ENCODE measurements at regions not wholly inside any gene's neighbourhood (a gene's known extent, or its start where the extent isn't known, plus 50 kb on each side); places are given as distances from the start of the nearest gene placed in this dataset.

DNA sequence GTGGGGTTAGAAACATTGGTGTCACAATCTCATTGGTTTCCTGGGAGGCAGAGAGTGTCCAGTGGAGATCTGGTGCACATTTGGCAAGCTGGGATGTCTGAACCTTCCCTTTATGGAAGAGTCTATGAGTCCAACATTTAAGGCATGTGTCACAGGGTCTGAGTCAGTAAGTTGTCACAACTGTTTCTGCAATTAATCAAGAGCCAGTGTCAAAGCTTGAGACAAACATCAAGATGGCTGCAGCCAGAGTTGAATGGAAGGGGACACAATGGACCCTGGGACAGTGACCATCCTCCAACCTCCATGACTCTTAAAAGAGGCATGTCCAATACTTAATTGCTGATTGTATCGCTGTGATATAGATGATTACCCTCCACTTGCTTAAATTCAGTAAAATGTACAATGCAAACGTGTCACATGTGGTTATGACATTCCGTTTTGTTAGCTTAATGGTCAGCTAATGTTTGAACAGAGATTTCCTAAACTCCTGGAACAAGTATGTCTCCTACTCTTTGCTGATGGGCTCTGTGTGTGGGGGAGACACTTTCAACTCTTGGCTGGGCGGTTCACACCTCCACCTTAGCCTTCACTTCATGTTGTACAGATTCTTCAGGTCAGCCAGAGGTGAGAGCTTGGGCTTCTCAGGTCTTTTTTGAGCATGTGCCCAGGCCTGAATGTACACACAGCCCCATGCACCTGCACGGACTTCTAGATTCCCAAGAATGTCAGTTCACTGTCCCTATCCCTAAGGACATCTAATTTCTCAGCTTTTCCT lies 79.9 kb upstream of the PRR23E start:
- Histone ChIP-seq H3K27ac (ENCODE audit: poor library complexity, severe bottlenecking) (no peak overlapping the region), H3K36me3 (ENCODE audit: low read depth) (no peaks in the 10 kb centered on the region), H3K4me3 (ENCODE audit: severe bottlenecking) (no peak overlapping the region), H3K4me1 (ENCODE audit: insufficient read depth, poor library complexity, severe bottlenecking) (no peaks in the 10 kb centered on the region), H3K27me3 (ENCODE audit: insufficient read depth, poor library complexity, severe bottlenecking) (no peaks in the 10 kb centered on the region), H3K9me3 (ENCODE audit: severe bottlenecking) (no peaks in the 10 kb centered on the region)
- no peak for DNase-seq (ENCODE audit: low spot score)
- ATAC-seq (ENCODE audit: low read depth) = no peak
- TF ChIP-seq, protein P1, sequence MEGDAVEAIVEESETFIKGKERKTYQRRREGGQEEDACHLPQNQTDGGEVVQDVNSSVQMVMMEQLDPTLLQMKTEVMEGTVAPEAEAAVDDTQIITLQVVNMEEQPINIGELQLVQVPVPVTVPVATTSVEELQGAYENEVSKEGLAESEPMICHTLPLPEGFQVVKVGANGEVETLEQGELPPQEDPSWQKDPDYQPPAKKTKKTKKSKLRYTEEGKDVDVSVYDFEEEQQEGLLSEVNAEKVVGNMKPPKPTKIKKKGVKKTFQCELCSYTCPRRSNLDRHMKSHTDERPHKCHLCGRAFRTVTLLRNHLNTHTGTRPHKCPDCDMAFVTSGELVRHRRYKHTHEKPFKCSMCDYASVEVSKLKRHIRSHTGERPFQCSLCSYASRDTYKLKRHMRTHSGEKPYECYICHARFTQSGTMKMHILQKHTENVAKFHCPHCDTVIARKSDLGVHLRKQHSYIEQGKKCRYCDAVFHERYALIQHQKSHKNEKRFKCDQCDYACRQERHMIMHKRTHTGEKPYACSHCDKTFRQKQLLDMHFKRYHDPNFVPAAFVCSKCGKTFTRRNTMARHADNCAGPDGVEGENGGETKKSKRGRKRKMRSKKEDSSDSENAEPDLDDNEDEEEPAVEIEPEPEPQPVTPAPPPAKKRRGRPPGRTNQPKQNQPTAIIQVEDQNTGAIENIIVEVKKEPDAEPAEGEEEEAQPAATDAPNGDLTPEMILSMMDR (IDR thresholded peaks at IDR 0.05; ENCODE audit: poor library complexity, severe bottlenecking) = no peak

DNA sequence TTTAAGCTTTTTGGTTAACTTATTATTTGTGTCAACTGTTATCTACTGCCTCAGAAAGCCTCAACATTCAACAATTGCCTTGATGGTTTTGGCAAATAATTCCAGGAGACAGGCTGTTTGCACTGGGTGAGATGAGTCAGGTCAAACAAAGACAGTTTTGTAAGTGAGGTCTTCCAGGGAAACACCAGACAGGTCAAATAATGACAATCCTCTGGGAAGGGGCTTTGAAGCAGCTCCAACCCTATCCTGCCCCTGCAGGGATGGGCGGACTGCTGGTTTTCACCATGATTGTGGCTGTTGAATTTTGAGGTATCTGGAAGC lies 79.4 kb upstream of the PRR23E start:
- TF ChIP-seq, protein P1 (IDR thresholded peaks at IDR 0.05; ENCODE audit: poor library complexity, severe bottlenecking) = no peak
- DNase-seq (ENCODE audit: low spot score) (no peak), ATAC-seq (ENCODE audit: low read depth) (no peak)
- no peaks in the 10 kb centered on the region for H3K36me3 ChIP-seq (ENCODE audit: low read depth)
- H3K4me3 ChIP-seq (ENCODE audit: severe bottlenecking) = no peak overlapping the region
- no peaks in the 10 kb centered on the region for H3K27me3 ChIP-seq (ENCODE audit: insufficient read depth, poor library complexity, severe bottlenecking)
- no peaks in the 10 kb centered on the region for H3K9me3 ChIP-seq (ENCODE audit: severe bottlenecking)
- no peak overlapping the region for H3K27ac ChIP-seq (ENCODE audit: poor library complexity, severe bottlenecking)
- no peaks in the 10 kb centered on the region for H3K4me1 ChIP-seq (ENCODE audit: insufficient read depth, poor library complexity, severe bottlenecking)

DNA sequence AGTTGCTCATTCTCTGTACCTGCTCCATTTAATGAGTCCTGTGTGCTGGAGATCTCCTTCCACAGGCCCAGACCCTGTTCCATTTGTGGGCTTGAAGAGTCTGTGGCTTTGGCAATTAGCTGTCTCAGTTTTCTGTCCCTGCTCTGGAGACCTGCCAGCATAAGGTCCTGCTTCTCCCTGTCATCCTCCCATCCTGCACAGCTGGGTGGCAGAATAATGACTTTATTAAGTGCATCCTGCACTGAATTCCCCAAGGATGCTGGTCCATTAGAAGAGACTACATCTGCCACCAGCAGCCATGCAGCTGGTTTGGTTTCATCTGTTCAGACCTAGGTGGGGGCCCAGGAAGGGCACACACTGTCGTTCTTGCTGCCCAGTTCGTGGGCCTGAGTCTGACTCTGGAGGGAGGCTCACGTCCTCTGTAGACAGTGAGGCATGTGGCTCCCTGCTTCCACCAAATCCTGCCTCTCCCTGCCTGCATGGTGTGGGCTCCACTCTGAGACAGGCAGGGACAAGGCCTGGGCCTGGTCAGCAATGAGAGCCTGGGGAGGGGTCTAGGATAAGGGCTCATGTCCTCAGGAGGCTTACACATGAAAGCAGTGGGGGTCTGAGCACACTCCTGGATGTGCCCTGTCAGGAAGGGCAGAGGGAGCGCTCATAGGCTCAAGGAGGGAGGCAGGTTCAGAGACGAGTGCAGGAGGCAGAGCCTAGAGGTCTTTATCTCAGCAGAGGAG lies 78.4 kb upstream of the PRR23E start:
- Histone ChIP-seq H3K4me1 (ENCODE audit: insufficient read depth, poor library complexity, severe bottlenecking) (no peaks in the 10 kb centered on the region), H3K27me3 (ENCODE audit: insufficient read depth, poor library complexity, severe bottlenecking) (no peaks in the 10 kb centered on the region), H3K9me3 (ENCODE audit: severe bottlenecking) (no peaks in the 10 kb centered on the region), H3K4me3 (ENCODE audit: severe bottlenecking) (no peak overlapping the region), H3K27ac (ENCODE audit: poor library complexity, severe bottlenecking) (no peak overlapping the region), H3K36me3 (ENCODE audit: low read depth) (no peaks in the 10 kb centered on the region)
- ATAC-seq (ENCODE audit: low read depth) = no peak
- TF ChIP-seq, protein P1 (IDR thresholded peaks at IDR 0.05; ENCODE audit: poor library complexity, severe bottlenecking) = no peak
- DNase-seq (ENCODE audit: low spot score) = no peak

DNA sequence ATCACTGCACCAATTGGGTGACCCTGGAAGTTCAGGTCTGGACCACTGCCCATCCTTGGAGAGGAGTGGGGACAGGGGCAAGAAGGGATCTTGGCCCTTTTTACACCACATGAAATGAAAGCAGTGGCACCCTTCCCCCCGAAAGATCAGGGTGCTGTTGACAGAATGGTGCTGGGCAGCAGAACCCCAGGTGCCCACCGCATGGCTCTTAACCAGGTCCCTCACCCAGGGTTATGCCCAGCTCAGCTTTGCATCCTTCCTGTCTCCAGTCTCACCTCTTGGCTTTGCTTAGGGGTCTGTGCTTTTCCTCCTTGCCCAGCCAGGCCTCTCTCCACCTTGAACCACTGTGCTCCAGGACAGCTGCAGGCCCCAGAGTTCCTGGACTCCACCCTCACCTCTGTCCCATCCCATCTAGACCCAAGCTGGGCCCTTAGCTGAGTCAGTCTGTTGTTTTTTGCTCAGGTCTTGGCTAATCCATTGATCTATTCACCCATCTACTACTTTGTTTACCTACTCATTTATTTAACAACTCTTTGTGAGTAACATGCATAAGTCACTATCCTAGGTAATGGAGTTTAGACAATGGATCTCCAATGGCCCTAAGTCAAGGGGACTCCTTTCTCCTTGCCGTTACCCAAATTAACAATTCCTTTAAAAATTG lies 77.1 kb upstream of the PRR23E start:
- Histone ChIP-seq H3K4me3 (ENCODE audit: severe bottlenecking) (no peak overlapping the region), H3K36me3 (ENCODE audit: low read depth) (no peaks in the 10 kb centered on the region), H3K27ac (ENCODE audit: poor library complexity, severe bottlenecking) (no peak overlapping the region), H3K9me3 (ENCODE audit: severe bottlenecking) (no peaks in the 10 kb centered on the region), H3K27me3 (ENCODE audit: insufficient read depth, poor library complexity, severe bottlenecking) (no peaks in the 10 kb centered on the region), H3K4me1 (ENCODE audit: insufficient read depth, poor library complexity, severe bottlenecking) (no peaks in the 10 kb centered on the region)
- no peak for DNase-seq (ENCODE audit: low spot score)
- ATAC-seq (ENCODE audit: low read depth) = peak; percentile 31; the same call in 1 of the 3 replicates
- TF ChIP-seq, protein P1 (IDR thresholded peaks at IDR 0.05; ENCODE audit: poor library complexity, severe bottlenecking) = no peak
